ENCODE measurements at regions not wholly inside any gene's neighbourhood (a gene's known extent, or its start where the extent isn't known, plus 50 kb on each side); places are given as distances from the start of the nearest gene placed in this dataset.

- DNase-seq (ENCODE audit: extremely low spot score, insufficient read length, low read depth) (no peak), FAIRE-seq (no peak)
These were observed 90.0 kb upstream of the LINC01488 start for GRCh38 chr11:69391192-69392103.

- FAIRE-seq: no peak
- no peak for DNase-seq (ENCODE audit: extremely low spot score, insufficient read length, low read depth)
These were observed 89.3 kb upstream of the LINC01488 start for GRCh38 chr11:69392104-69392653.

- DNase-seq (ENCODE audit: extremely low spot score, insufficient read length, low read depth): no peak
- FAIRE-seq: no peak
These were observed 88.2 kb upstream of the LINC01488 start for GRCh38 chr11:69393178-69393832.

DNA sequence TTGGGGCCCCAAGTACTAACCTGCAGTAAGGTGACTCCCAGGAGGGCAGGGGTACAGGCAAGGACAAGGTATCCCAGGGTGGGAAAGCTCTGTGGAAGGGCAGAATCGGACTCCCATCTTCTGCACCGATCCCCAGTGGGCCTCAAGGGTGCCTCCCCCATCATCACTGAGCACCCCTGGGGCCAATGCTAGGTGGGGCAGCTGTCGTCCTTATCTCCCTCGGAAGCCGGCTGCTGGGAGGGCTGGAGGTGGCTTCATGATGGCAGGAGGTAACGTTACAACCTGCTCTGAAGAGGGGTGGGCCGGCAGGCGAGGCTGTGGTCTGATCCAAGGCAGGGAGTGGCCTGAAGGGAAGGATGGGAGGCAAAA is 87.6 kb upstream of the LINC01488 start:
- FAIRE-seq: no peak
- DNase-seq (ENCODE audit: extremely low spot score, insufficient read length, low read depth): no peak

- DNase-seq (ENCODE audit: extremely low spot score, insufficient read length, low read depth) (no peak), FAIRE-seq (no peak)
These were observed 87.1 kb upstream of the LINC01488 start for GRCh38 chr11:69394234-69394868.

- DNase-seq (ENCODE audit: extremely low spot score, insufficient read length, low read depth): no peak
- FAIRE-seq: no peak
These were observed 86.6 kb upstream of the LINC01488 start for GRCh38 chr11:69394869-69395246.

DNA sequence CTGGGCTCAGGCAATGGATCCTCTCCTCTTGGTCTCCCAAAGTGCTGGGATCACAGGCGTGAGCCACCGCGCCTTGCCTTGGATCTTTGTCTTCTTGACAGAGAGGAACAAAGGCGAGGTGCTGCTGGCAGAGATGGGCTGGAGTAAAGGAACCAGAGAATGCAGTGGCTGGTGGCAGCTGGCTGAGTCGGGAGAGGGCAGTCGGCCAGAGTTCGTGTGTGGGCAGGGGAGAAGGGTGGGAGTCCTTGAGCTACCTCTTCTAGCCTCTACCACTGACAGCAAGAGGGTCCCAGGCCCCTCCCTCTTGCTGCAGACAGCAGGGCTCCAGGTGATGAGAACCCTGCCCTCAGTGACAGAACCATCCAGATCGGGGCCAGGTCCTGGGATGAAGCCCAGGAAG is 86.2 kb upstream of the LINC01488 start:
- DNase-seq (ENCODE audit: extremely low spot score, insufficient read length, low read depth): no peak
- FAIRE-seq: no peak

DNA sequence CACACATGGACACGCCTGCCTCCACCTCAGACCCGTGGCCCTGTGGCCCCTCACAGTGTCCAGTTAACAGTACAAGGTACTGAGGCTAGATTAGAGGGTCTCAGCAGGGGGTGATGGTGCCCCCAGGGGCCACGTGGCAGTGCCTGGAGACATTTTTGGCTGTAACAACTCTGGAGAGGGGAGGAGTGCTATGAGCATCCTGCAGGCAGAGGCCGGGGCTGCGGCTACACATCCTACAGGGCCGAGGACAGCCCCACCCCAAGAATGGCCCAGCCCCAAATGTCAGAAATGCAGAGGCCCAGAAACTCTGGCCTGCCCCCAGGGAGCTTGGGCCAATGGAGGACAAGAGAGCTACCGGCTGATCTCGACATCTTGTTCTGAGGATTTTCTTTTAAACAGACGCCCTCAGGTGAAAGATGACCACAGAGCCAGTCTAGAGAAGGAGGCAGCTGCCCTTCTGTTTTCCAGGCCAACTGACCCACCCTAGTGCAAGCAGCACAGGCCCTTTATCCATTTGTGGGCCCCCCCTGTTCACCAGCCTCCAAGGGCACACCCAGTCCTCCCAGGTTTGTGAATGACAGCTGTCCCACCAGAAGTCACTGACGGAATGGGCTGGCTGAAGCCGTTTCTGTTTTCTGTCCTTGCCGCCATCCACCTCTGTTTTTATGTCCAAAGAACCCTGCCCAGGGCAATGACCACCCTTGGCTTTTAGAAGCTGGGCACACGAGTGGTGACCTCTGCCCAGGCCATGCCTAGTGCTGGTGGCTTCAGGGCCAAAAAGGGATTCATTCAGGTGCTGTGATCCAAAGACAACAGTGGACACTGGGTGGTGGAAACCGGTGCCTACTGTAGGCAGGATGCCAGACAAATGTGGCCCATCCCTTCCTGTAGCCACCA is 85.2 kb upstream of the LINC01488 start:
- DNase-seq (ENCODE audit: extremely low spot score, insufficient read length, low read depth) (no peak), FAIRE-seq (no peak)

DNA sequence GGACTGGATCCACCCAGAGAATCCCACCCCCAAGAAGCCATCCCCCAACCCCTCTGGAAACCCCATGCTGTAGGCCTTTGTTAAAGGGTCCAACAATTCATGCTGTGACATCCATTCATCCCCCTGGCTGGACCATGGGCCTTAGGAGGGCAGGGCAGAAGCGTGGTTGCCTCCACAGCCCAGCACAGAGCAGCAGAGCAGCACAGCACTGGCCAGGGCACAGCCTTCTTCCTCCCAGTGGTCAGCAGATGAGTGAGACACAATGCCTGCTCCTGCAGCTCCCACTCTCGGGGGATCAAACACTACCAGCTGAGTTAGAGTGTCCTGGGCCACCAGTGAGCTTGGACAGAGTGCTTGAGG is 84.5 kb upstream of the LINC01488 start:
- no peak for DNase-seq (ENCODE audit: extremely low spot score, insufficient read length, low read depth)

DNA sequence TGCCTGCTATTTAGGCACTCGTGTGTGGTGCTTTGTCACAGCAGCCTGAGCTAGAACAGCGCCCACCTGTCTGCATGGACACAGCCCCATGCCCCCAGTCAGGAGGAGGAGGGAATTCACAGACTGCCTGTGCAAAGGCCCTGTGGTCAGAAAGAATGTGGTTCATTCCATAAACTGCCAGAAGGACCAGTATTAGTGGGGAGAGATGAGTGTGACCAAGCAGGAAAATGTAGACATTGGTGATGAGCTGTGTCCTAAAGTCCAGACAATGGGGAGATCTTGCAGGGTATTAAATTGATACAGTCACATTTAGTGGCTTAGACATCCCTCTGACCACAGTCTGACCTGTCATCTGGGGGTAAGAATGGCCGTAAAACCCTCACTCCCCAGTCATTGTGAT is 83.7 kb upstream of the LINC01488 start:
- no peak for DNase-seq (ENCODE audit: extremely low spot score, insufficient read length, low read depth)
- FAIRE-seq: no peak

More for the DNA sequence above, 84.5 kb upstream of the LINC01488 start:
- no peak for FAIRE-seq

- DNase-seq (ENCODE audit: extremely low spot score, insufficient read length, low read depth) (no peak), FAIRE-seq (no peak)
These were observed 82.7 kb upstream of the LINC01488 start for GRCh38 chr11:69398529-69399492.

- DNase-seq (ENCODE audit: extremely low spot score, insufficient read length, low read depth): no peak
- FAIRE-seq: no peak
These were observed 81.3 kb upstream of the LINC01488 start for GRCh38 chr11:69400140-69400539.

DNA sequence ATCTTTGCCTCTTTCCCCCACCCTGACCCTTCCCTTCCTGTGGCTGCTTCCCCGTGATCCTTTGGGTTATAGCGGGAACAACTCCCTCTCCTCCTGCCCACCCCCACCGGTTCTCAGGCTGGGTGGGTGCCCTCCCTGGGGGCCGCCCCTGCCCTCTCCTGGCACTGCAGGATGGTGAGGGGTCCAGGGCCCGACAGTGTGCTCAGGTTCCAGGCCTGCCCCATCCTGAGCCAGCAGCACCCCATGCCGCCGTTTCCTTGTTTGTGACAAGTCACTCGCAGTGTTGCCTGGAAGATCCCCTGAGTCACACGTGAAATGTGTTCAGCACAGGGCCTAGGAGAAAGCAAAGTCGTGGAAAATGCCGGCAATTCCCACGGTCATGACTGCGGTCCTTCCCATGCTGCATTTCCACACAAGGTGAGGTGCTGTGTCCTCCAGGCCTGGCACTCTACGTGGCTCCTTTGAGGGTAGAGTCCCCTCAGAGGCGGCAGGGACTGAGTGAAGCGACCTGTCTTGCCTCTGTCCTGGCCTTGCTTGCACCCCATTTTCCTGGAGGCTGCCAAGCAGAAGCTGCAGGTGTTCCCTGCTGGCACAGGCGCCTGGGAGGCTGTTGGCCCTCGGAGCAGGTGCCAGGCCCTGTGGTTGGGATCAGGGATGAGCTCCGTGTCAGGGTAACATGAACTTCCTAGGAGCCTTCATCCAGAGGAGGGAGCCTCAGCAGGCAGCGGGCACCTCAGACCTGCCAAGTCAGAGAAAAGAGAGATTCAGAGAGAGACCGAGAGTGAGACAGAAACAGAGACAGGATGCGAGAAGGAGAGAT is 80.5 kb upstream of the LINC01488 start:
- FAIRE-seq: no peak
- DNase-seq (ENCODE audit: extremely low spot score, insufficient read length, low read depth): no peak

DNA sequence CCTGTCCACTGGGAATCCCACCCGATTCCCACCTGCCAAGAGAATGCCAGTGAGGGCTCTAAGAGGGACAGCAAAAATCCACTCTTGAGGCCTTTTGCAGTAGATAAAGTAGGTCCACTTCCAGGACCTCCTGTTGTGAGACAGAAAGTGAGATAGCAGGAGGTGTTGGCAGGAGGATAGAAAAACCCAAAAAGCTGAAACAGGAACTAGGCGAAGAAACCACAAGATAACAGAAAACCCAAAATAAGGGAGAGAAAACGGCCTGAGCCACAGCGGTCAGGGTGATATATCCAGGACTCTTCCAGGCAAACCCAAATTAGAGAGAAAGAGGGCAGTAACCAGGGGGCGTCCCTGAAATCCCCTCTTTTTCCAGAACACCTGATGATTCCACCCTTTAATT is 79.7 kb upstream of the LINC01488 start:
- FAIRE-seq: no peak
- DNase-seq (ENCODE audit: extremely low spot score, insufficient read length, low read depth): no peak

DNA sequence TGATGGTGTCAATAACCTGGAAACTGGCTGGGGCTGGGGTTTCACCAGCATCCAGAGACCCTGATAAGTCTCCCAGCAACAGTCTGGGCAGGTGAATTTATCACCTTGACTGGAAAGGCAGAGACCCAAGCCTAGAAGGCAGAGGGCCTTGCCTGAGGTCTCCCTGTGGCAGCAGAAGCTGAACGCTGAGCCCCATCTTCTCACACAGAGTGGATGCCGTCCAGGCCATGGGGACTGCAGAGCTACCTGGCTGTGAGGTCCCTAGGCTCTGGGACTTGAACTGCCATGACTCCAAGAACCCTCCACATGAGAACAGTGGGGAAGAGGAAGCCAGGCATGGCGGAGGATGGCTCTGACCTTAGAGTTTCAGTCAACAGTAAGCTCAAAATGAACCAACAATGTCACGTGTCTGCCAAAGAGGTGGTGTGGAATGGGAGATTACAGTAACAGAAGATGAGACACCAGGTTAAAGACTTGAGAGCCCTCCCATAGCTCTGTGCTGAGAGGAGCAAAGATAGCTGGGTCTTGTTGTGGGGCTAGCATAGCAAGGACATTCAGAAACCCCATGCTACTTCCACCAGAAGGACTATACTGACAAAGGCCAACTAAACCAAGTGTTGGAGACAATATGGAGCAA is 79.1 kb upstream of the LINC01488 start:
- no peak for DNase-seq (ENCODE audit: extremely low spot score, insufficient read length, low read depth)
- no peak for FAIRE-seq

- DNase-seq (ENCODE audit: extremely low spot score, insufficient read length, low read depth) (no peak), FAIRE-seq (no peak)
These were observed 77.8 kb upstream of the LINC01488 start for GRCh38 chr11:69403556-69404215.

DNA sequence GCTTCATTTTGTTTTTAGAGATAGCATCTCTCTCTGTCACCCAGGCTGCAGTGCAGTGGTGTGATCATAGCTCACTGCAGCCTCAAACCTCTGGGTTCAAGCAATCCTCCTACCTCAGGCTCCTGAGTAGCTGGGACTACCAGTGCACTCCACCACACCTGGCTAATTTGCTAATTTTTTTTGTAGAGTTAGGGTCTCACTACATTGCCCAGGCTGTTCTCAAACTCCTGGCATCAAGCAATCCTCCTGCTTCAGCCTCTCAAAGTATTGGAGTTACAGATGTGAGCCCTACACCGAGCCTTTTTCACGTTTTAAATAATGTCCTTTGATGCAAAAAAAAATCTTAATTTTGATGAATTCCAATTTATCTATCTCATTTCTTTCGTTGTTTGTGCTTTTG is 75.4 kb upstream of the LINC01488 start:
- no peak for FAIRE-seq
- DNase-seq (ENCODE audit: extremely low spot score, insufficient read length, low read depth): no peak

All from GM18507 (cell line).